ENCODE measurements at regions not wholly inside any gene's neighbourhood (a gene's known extent, or its start where the extent isn't known, plus 50 kb on each side); places are given as distances from the start of the nearest gene placed in this dataset.

GRCh38 chr13:107900775-107901174 lies 314.6 kb downstream of the LIG4 start:
- Histone ChIP-seq H3K4me1 (ENCODE audit: low read depth, poor library complexity, severe bottlenecking) (no peaks in the 10 kb centered on the region), H3K79me2 (ENCODE audit: insufficient read depth, low read depth) (no peaks in the 10 kb centered on the region), H4K20me1 (ENCODE audit: insufficient read depth) (no peaks in the 10 kb centered on the region), H2AFZ (ENCODE audit: low read depth) (no peak overlapping the region), H3K9ac (no peak overlapping the region), H3K36me3 (ENCODE audit: insufficient read depth) (no peaks in the 10 kb centered on the region), H3K4me2 (no peak overlapping the region), H3K4me3 (IDR thresholded peaks at IDR 0.05; ENCODE audit: insufficient read depth, low read depth, low read length) (no peak overlapping the region), H3K27ac (no peak overlapping the region), H3K27me3 (ENCODE audit: insufficient read depth, low read depth) (no peaks in the 10 kb centered on the region)
- TF ChIP-seq, protein P1, sequence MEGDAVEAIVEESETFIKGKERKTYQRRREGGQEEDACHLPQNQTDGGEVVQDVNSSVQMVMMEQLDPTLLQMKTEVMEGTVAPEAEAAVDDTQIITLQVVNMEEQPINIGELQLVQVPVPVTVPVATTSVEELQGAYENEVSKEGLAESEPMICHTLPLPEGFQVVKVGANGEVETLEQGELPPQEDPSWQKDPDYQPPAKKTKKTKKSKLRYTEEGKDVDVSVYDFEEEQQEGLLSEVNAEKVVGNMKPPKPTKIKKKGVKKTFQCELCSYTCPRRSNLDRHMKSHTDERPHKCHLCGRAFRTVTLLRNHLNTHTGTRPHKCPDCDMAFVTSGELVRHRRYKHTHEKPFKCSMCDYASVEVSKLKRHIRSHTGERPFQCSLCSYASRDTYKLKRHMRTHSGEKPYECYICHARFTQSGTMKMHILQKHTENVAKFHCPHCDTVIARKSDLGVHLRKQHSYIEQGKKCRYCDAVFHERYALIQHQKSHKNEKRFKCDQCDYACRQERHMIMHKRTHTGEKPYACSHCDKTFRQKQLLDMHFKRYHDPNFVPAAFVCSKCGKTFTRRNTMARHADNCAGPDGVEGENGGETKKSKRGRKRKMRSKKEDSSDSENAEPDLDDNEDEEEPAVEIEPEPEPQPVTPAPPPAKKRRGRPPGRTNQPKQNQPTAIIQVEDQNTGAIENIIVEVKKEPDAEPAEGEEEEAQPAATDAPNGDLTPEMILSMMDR (conservative IDR thresholded peaks at IDR 0.05; ENCODE audit: low read depth, low read length): no peak

DNA sequence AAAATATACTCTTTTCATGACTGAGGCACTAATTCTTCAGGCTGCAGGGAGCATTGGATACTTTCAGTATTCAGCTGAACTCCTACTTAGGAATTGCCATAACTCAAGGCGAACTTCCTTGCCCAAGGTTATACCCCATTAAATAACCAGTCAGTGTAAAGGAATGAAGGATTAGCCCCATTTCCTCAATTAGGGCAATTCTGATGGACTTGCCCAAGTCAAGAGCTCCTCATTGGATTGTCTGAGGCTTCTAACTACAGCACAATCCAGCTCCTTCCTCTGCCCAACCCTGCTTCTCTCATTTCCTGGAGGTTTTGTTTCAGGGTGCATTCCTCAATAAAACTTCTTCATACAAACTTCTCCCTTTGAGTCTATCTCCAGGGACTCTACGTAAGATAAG lies 329.2 kb downstream of the LIG4 start:
- no peaks in the 10 kb centered on the region for H3K27me3 ChIP-seq (ENCODE audit: insufficient read depth, low read depth)
- no peak overlapping the region for H3K4me2 ChIP-seq
- TF ChIP-seq, protein P1 (conservative IDR thresholded peaks at IDR 0.05; ENCODE audit: low read depth, low read length): no peak
- H3K79me2 ChIP-seq (ENCODE audit: insufficient read depth, low read depth): no peaks in the 10 kb centered on the region
- H3K9ac ChIP-seq: no peak overlapping the region
- H3K4me3 ChIP-seq (IDR thresholded peaks at IDR 0.05; ENCODE audit: insufficient read depth, low read depth, low read length): no peak overlapping the region
- H2AFZ ChIP-seq (ENCODE audit: low read depth): no peak overlapping the region
- H3K4me1 ChIP-seq (ENCODE audit: low read depth, poor library complexity, severe bottlenecking): no peaks in the 10 kb centered on the region
- H4K20me1 ChIP-seq (ENCODE audit: insufficient read depth): no peaks in the 10 kb centered on the region
- H3K36me3 ChIP-seq (ENCODE audit: insufficient read depth): no peaks in the 10 kb centered on the region
- no peak overlapping the region for H3K27ac ChIP-seq

GRCh38 chr13:107884564-107884963 lies 330.8 kb downstream of the LIG4 start:
- Histone ChIP-seq H3K4me3 (IDR thresholded peaks at IDR 0.05; ENCODE audit: insufficient read depth, low read depth, low read length) (no peak overlapping the region), H3K79me2 (ENCODE audit: insufficient read depth, low read depth) (no peaks in the 10 kb centered on the region), H3K9ac (no peak overlapping the region), H3K36me3 (ENCODE audit: insufficient read depth) (no peaks in the 10 kb centered on the region), H3K27ac (no peak overlapping the region), H3K4me1 (ENCODE audit: low read depth, poor library complexity, severe bottlenecking) (no peaks in the 10 kb centered on the region), H2AFZ (ENCODE audit: low read depth) (no peak overlapping the region), H3K4me2 (no peak overlapping the region), H4K20me1 (ENCODE audit: insufficient read depth) (no peaks in the 10 kb centered on the region), H3K27me3 (ENCODE audit: insufficient read depth, low read depth) (no peaks in the 10 kb centered on the region)
- TF ChIP-seq, protein P1 (conservative IDR thresholded peaks at IDR 0.05; ENCODE audit: low read depth, low read length): no peak

GRCh38 chr13:107883561-107884175 lies 331.7 kb downstream of the LIG4 start:
- Histone ChIP-seq H3K4me2 (no peak overlapping the region), H3K4me1 (ENCODE audit: low read depth, poor library complexity, severe bottlenecking) (no peaks in the 10 kb centered on the region), H3K79me2 (ENCODE audit: insufficient read depth, low read depth) (no peaks in the 10 kb centered on the region), H2AFZ (ENCODE audit: low read depth) (no peak overlapping the region), H3K36me3 (ENCODE audit: insufficient read depth) (no peaks in the 10 kb centered on the region), H3K27me3 (ENCODE audit: insufficient read depth, low read depth) (no peaks in the 10 kb centered on the region), H3K9ac (no peak overlapping the region), H4K20me1 (ENCODE audit: insufficient read depth) (no peaks in the 10 kb centered on the region), H3K27ac (no peak overlapping the region), H3K4me3 (IDR thresholded peaks at IDR 0.05; ENCODE audit: insufficient read depth, low read depth, low read length) (no peak overlapping the region)
- TF ChIP-seq, protein P1 (conservative IDR thresholded peaks at IDR 0.05; ENCODE audit: low read depth, low read length): no peak

All from KMS-11 (cell line).